Activated gamma-delta T cell treated with anti-CD3 and anti-CD28 coated beads, Interleukin-2, amount 50 U/mL, for 16 hours (primary cell): ENCODE measurements at regions not wholly inside any gene's neighbourhood (a gene's known extent, or its start where the extent isn't known, plus 50 kb on each side); places are given as distances from the start of the nearest gene placed in this dataset.
"Not testable (repeated sequence)": the region's sequence is repeated elsewhere in the genome, so short reads cannot be mapped to it uniquely, and the experiment has no call there.

Experiments
- DNase-seq: peaks from one replicate; pipeline ENCODE4 v3.0.0-alpha.2; 2020; ENCODE audit warnings: low read depth

- no peak for DNase-seq
Observed at GRCh38 chr4:11842620-11843263, 414.0 kb upstream of the HS3ST1 start.

- no peak for DNase-seq
Observed at GRCh38 chr4:11839889-11840288, 411.2 kb upstream of the HS3ST1 start.

GRCh38 chr4:11831739-11832138, 403.0 kb upstream of the HS3ST1 start:
- no peak for DNase-seq

GRCh38 chr4:11824566-11824965, 395.9 kb upstream of the HS3ST1 start:
- DNase-seq, result no peak

GRCh38 chr4:11821772-11822430, 393.2 kb upstream of the HS3ST1 start:
- no peak for DNase-seq

- no peak for DNase-seq
Observed at GRCh38 chr4:11817088-11817487, 388.4 kb upstream of the HS3ST1 start.

GRCh38 chr4:11814758-11815157, 386.1 kb upstream of the HS3ST1 start:
- no peak for DNase-seq

- no peak for DNase-seq
Observed at GRCh38 chr4:11813951-11814446, 385.3 kb upstream of the HS3ST1 start.

GRCh38 chr4:11811521-11811920, 382.8 kb upstream of the HS3ST1 start:
- not testable (repeated sequence) for DNase-seq

- no peak for DNase-seq
Observed at GRCh38 chr4:11805842-11806241, 377.1 kb upstream of the HS3ST1 start.

GRCh38 chr4:11801466-11802446, 373.1 kb upstream of the HS3ST1 start:
- DNase-seq, result no peak

- no peak for DNase-seq
Observed at GRCh38 chr4:11799196-11799595, 370.5 kb upstream of the HS3ST1 start.

GRCh38 chr4:11791797-11792196, 363.1 kb upstream of the HS3ST1 start:
- DNase-seq, result no peak

GRCh38 chr4:11790230-11790629, 361.5 kb upstream of the HS3ST1 start:
- DNase-seq, result no peak

GRCh38 chr4:11783588-11783987, 354.9 kb upstream of the HS3ST1 start:
- no peak for DNase-seq

- no peak for DNase-seq
Observed at GRCh38 chr4:11782859-11783258, 354.2 kb upstream of the HS3ST1 start.

- no peak for DNase-seq
Observed at GRCh38 chr4:11777447-11777846, 348.8 kb upstream of the HS3ST1 start.

- no peak for DNase-seq
Observed at GRCh38 chr4:11774346-11774745, 345.7 kb upstream of the HS3ST1 start.

- no peak for DNase-seq
Observed at GRCh38 chr4:11773798-11774197, 345.1 kb upstream of the HS3ST1 start.

GRCh38 chr4:11769434-11769833, 340.7 kb upstream of the HS3ST1 start:
- DNase-seq, result no peak

- no peak for DNase-seq
Observed at GRCh38 chr4:11768251-11768972, 339.7 kb upstream of the HS3ST1 start.
